Osteocyte (in vitro differentiated cells): ENCODE measurements at regions not wholly inside any gene's neighbourhood (a gene's known extent, or its start where the extent isn't known, plus 50 kb on each side); places are given as distances from the start of the nearest gene placed in this dataset.

Experiments
- DNase-seq: peaks from one replicate; pipeline ENCODE4 v3.0.0; 2021; ENCODE audit warnings: mixed read lengths; ENCODE audit not compliant: unreplicated experiment; ENCODE audit errors: extremely low spot score
- H3K27ac Mint-ChIP-seq: one replicate; pipeline ENCODE4 v1.8.0; 2021; ENCODE audit warnings: mild to moderate bottlenecking, mixed read lengths; ENCODE audit not compliant: unreplicated experiment
- H3K27me3 Mint-ChIP-seq: one replicate; pipeline ENCODE4 v1.8.0; 2021; ENCODE audit warnings: mixed read lengths; ENCODE audit not compliant: unreplicated experiment
- H3K36me3 Mint-ChIP-seq: one replicate; pipeline ENCODE4 v1.8.0; 2021; ENCODE audit warnings: mixed read lengths; ENCODE audit not compliant: unreplicated experiment
- H3K4me1 Mint-ChIP-seq: one replicate; pipeline ENCODE4 v1.8.0; 2021; ENCODE audit warnings: mixed read lengths; ENCODE audit not compliant: unreplicated experiment
- H3K4me3 Mint-ChIP-seq: one replicate; pipeline ENCODE4 v1.8.0; 2021; ENCODE audit warnings: mild to moderate bottlenecking, moderate library complexity, mixed read lengths; ENCODE audit not compliant: unreplicated experiment
- H3K9me3 Mint-ChIP-seq: one replicate; pipeline ENCODE4 v1.8.0; 2021; ENCODE audit warnings: mixed read lengths; ENCODE audit not compliant: unreplicated experiment
- CTCF ChIP-seq: fragments of 200-600 bp; sonication (generic); IDR thresholded peaks from 2 replicates; pipeline ENCODE4 v1.5.0; 2021; ENCODE audit warnings: antibody characterized with exemption, mild to moderate bottlenecking, moderate library complexity

- Mint-ChIP-seq H3K4me3 (no peak overlapping the region), H3K27ac (no peak overlapping the region), H3K36me3 (peaks cover under 1% of the 10 kb centered on the region), H3K27me3 (peaks cover 64% of the 10 kb centered on the region), H3K9me3 (peaks cover 21% of the 10 kb centered on the region), H3K4me1 (no peaks in the 10 kb centered on the region)
- no peak for DNase-seq
- TF ChIP-seq CTCF: no peak
Observed at GRCh38 chr5:171604195-171604594, 181.4 kb upstream of the SMIM23 start.

GRCh38 chr5:171606414-171607024, 179.1 kb upstream of the SMIM23 start:
- DNase-seq: no peak

GRCh38 chr5:171607863-171608262, 177.8 kb upstream of the SMIM23 start:
- Mint-ChIP-seq H3K9me3 (peaks cover 21% of the 10 kb centered on the region), H3K4me3 (no peak overlapping the region), H3K27me3 (peaks cover 60% of the 10 kb centered on the region), H3K36me3 (peaks cover 2% of the 10 kb centered on the region), H3K27ac (no peak overlapping the region), H3K4me1 (no peaks in the 10 kb centered on the region)
- TF ChIP-seq CTCF: no peak
- no peak for DNase-seq

More at GRCh38 chr5:171606414-171607024, 179.1 kb upstream of the SMIM23 start:
- H3K4me1 Mint-ChIP-seq: no peaks in the 10 kb centered on the region
- TF ChIP-seq CTCF: peak; percentile 33
- peaks cover 2% of the 10 kb centered on the region for H3K36me3 Mint-ChIP-seq
- peaks cover 63% of the 10 kb centered on the region for H3K27me3 Mint-ChIP-seq
- H3K9me3 Mint-ChIP-seq: peaks cover 21% of the 10 kb centered on the region
- no peak overlapping the region for H3K4me3 Mint-ChIP-seq
- H3K27ac Mint-ChIP-seq: no peak overlapping the region

GRCh38 chr5:171609806-171610452, 175.7 kb upstream of the SMIM23 start:
- Mint-ChIP-seq H3K36me3 (peaks cover 2% of the 10 kb centered on the region), H3K27me3 (peaks cover 43% of the 10 kb centered on the region), H3K4me1 (no peaks in the 10 kb centered on the region), H3K9me3 (peaks cover 21% of the 10 kb centered on the region), H3K27ac (no peak overlapping the region), H3K4me3 (no peak overlapping the region)
- no peak for TF ChIP-seq CTCF
- no peak for DNase-seq

GRCh38 chr5:171610686-171611085, 174.9 kb upstream of the SMIM23 start:
- H3K36me3 Mint-ChIP-seq: peaks cover 2% of the 10 kb centered on the region
- peaks cover 21% of the 10 kb centered on the region for H3K9me3 Mint-ChIP-seq
- no peak overlapping the region for H3K4me3 Mint-ChIP-seq

More at GRCh38 chr5:171610686-171611085, 174.9 kb upstream of the SMIM23 start:
- Mint-ChIP-seq H3K4me1 (peaks cover 6% of the 10 kb centered on the region), H3K27me3 (peaks cover 46% of the 10 kb centered on the region), H3K27ac (no peak overlapping the region)
- no peak for DNase-seq
- no peak for TF ChIP-seq CTCF
